Brain pericyte (primary cell): ENCODE measurements at regions not wholly inside any gene's neighbourhood (a gene's known extent, or its start where the extent isn't known, plus 50 kb on each side); places are given as distances from the start of the nearest gene placed in this dataset.

Experiments
- DNase-seq: peaks from one replicate; pipeline ENCODE4 v3.0.0-alpha.2; 2012; ENCODE audit warnings: low read depth, low spot score

- no peak for DNase-seq
Measured at GRCh38 chr20:50404419-50405234, 105.6 kb upstream of the PTPN1 start.

- no peak for DNase-seq
Measured at GRCh38 chr20:50405235-50405914, 104.8 kb upstream of the PTPN1 start.

GRCh38 chr20:50405915-50406609, 104.1 kb upstream of the PTPN1 start:
- DNase-seq = no peak

GRCh38 chr20:50406610-50407136, 103.5 kb upstream of the PTPN1 start:
- no peak for DNase-seq

- DNase-seq = no peak
Measured at GRCh38 chr20:50408526-50409364, 101.4 kb upstream of the PTPN1 start.

- no peak for DNase-seq
Measured at GRCh38 chr20:50409495-50409894, 100.7 kb upstream of the PTPN1 start.

- DNase-seq = no peak
Measured at GRCh38 chr20:50410343-50410742, 99.8 kb upstream of the PTPN1 start.

GRCh38 chr20:50412069-50412468, 98.1 kb upstream of the PTPN1 start:
- DNase-seq = no peak

- DNase-seq = no peak
Measured at GRCh38 chr20:50412499-50412898, 97.7 kb upstream of the PTPN1 start.

GRCh38 chr20:50413088-50413500, 97.1 kb upstream of the PTPN1 start:
- DNase-seq = no peak

- no peak for DNase-seq
Measured at GRCh38 chr20:50415021-50415515, 95.1 kb upstream of the PTPN1 start.

GRCh38 chr20:50415516-50416268, 94.5 kb upstream of the PTPN1 start:
- DNase-seq = no peak

- DNase-seq = no peak
Measured at GRCh38 chr20:50416269-50417022, 93.7 kb upstream of the PTPN1 start.

- DNase-seq = no peak
Measured at GRCh38 chr20:50417023-50417329, 93.2 kb upstream of the PTPN1 start.

GRCh38 chr20:50417484-50418235, 92.5 kb upstream of the PTPN1 start:
- DNase-seq = no peak

GRCh38 chr20:50418890-50419642, 91.1 kb upstream of the PTPN1 start:
- no peak for DNase-seq

GRCh38 chr20:50420380-50420779, 89.8 kb upstream of the PTPN1 start:
- no peak for DNase-seq
